HG03565 (cell line): ENCODE measurements at regions not wholly inside any gene's neighbourhood (a gene's known extent, or its start where the extent isn't known, plus 50 kb on each side); places are given as distances from the start of the nearest gene placed in this dataset.

Source experiments
- ATAC-seq: cut with Tn5 transposase; IDR thresholded peaks from one replicate; pipeline ENCODE4 v1.9.1; 2021; ENCODE audit warnings: mild to moderate bottlenecking, moderate library complexity; ENCODE audit not compliant: unreplicated experiment

GRCh38 chr16:9185381-9185780, 93.9 kb downstream of the HAPSTR1 start:
- ATAC-seq = no peak

GRCh38 chr16:9186061-9186460, 94.6 kb downstream of the HAPSTR1 start:
- no peak for ATAC-seq

GRCh38 chr16:9188721-9189120, 97.3 kb downstream of the HAPSTR1 start:
- no peak for ATAC-seq

- no peak for ATAC-seq
Measured at GRCh38 chr16:9191274-9191850, 99.9 kb downstream of the HAPSTR1 start.

- no peak for ATAC-seq
Measured at GRCh38 chr16:9192746-9193145, 101.3 kb downstream of the HAPSTR1 start.

GRCh38 chr16:9195287-9195686, 103.8 kb downstream of the HAPSTR1 start:
- ATAC-seq = no peak

- no peak for ATAC-seq
Measured at GRCh38 chr16:9197957-9198661, 106.7 kb downstream of the HAPSTR1 start.

- no peak for ATAC-seq
Measured at GRCh38 chr16:9199311-9199710, 107.9 kb downstream of the HAPSTR1 start.

GRCh38 chr16:9199751-9200150, 108.3 kb downstream of the HAPSTR1 start:
- ATAC-seq = no peak

GRCh38 chr16:9203956-9204355, 112.5 kb downstream of the HAPSTR1 start:
- no peak for ATAC-seq

- no peak for ATAC-seq
Measured at GRCh38 chr16:9205661-9206060, 114.2 kb downstream of the HAPSTR1 start.

- ATAC-seq = no peak
Measured at GRCh38 chr16:9206156-9206555, 114.7 kb downstream of the HAPSTR1 start.

GRCh38 chr16:9212621-9213020, 121.2 kb downstream of the HAPSTR1 start:
- no peak for ATAC-seq

- no peak for ATAC-seq
Measured at GRCh38 chr16:9219813-9220212, 128.4 kb downstream of the HAPSTR1 start.

GRCh38 chr16:9225527-9226316, 134.3 kb downstream of the HAPSTR1 start:
- no peak for ATAC-seq

- ATAC-seq = no peak
Measured at GRCh38 chr16:9226924-9227323, 135.5 kb downstream of the HAPSTR1 start.

- ATAC-seq = no peak
Measured at GRCh38 chr16:9231039-9231438, 139.6 kb downstream of the HAPSTR1 start.

GRCh38 chr16:9232102-9232770, 140.8 kb downstream of the HAPSTR1 start:
- no peak for ATAC-seq

GRCh38 chr16:9235867-9236266, 144.4 kb downstream of the HAPSTR1 start:
- no peak for ATAC-seq

- ATAC-seq = no peak
Measured at GRCh38 chr16:9236319-9236718, 144.9 kb downstream of the HAPSTR1 start.

GRCh38 chr16:9238346-9238745, 146.9 kb downstream of the HAPSTR1 start:
- no peak for ATAC-seq
